BE2C (cell line): ENCODE measurements at regions not wholly inside any gene's neighbourhood (a gene's known extent, or its start where the extent isn't known, plus 50 kb on each side); places are given as distances from the start of the nearest gene placed in this dataset.

Experiments
- DNase-seq: peaks from one replicate; pipeline ENCODE4 v3.0.0-alpha.2; 2020
- H3K27me3 ChIP-seq: fragments of 250-450 bp; sonication (Bioruptor Pico); 2 replicates; pipeline ENCODE4 v1.5.1; 2020; ENCODE audit warnings: mild to moderate bottlenecking
- H3K36me3 ChIP-seq: fragments of 250-450 bp; sonication (Bioruptor Pico); 2 replicates; pipeline ENCODE4 v1.5.1; 2020; ENCODE audit warnings: mild to moderate bottlenecking
- H3K4me1 ChIP-seq: fragments of 250-450 bp; sonication (Bioruptor Pico); 2 replicates; pipeline ENCODE4 v1.5.1; 2020
- H3K4me3 ChIP-seq: 2 replicates; pipeline ENCODE4 v1.5.1; 2011; ENCODE audit warnings: low read depth, low read length
- H3K9me3 ChIP-seq: fragments of 250-450 bp; sonication (Bioruptor Pico); 2 replicates; pipeline ENCODE4 v1.5.1; 2020
- TF ChIP-seq, protein P1 (sequence below): IDR thresholded peaks from 2 replicates; pipeline ENCODE4 v1.5.1; 2012; ENCODE audit warnings: mild to moderate bottlenecking, low read depth, low read length

DNA sequence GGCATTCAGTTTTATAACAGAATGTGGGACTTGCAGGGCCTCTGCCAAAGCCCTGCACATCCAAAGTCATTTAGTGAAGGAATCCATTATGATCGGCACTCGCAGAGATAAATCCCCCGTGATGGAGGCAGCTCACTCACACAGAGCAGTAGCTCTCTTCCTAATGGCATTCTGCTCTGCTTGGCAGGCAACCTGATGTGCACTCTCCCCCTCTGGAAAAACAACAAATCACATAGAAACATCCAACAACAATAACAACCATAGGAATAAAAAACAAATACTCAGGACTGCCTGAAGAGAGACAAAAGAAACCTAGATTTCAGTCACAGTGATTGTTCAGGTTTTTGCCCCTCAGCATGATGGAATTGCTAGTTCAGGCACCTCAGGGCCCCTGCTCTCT lies 59.7 kb downstream of the NAA11 start:
- Histone ChIP-seq H3K9me3 (no peaks in the 10 kb centered on the region), H3K4me1 (no peaks in the 10 kb centered on the region), H3K27me3 (no peaks in the 10 kb centered on the region), H3K4me3 (no peak overlapping the region), H3K36me3 (no peaks in the 10 kb centered on the region)
- TF ChIP-seq, protein P1, sequence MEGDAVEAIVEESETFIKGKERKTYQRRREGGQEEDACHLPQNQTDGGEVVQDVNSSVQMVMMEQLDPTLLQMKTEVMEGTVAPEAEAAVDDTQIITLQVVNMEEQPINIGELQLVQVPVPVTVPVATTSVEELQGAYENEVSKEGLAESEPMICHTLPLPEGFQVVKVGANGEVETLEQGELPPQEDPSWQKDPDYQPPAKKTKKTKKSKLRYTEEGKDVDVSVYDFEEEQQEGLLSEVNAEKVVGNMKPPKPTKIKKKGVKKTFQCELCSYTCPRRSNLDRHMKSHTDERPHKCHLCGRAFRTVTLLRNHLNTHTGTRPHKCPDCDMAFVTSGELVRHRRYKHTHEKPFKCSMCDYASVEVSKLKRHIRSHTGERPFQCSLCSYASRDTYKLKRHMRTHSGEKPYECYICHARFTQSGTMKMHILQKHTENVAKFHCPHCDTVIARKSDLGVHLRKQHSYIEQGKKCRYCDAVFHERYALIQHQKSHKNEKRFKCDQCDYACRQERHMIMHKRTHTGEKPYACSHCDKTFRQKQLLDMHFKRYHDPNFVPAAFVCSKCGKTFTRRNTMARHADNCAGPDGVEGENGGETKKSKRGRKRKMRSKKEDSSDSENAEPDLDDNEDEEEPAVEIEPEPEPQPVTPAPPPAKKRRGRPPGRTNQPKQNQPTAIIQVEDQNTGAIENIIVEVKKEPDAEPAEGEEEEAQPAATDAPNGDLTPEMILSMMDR, result no peak
- DNase-seq, result no peak

DNA sequence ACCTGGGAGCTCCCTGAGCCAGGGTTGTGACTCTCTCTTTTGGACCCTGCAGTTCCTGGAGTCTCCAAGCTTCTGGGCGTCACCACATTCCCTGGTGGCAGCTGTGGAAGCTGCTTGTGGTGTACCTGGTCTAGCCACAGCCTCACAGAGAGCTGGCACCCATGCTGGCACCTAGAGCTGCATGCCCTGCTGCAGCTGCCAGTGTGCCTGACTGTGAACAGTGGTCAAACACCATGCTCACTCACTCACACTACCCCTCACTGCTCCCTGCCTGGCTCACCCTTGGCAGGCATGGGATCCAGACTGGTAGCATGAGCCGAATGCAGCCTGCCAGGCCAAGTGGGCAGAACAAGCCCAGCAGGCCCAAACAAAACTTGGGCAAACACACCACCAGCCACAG lies 66.6 kb downstream of the NAA11 start:
- Histone ChIP-seq H3K4me1 (peaks cover 5% of the 10 kb centered on the region; the same call in 1 of the 2 replicates), H3K9me3 (no peaks in the 10 kb centered on the region), H3K27me3 (no peaks in the 10 kb centered on the region), H3K36me3 (no peaks in the 10 kb centered on the region), H3K4me3 (no peak overlapping the region)
- TF ChIP-seq, protein P1, result no peak
- DNase-seq, result no peak

DNA sequence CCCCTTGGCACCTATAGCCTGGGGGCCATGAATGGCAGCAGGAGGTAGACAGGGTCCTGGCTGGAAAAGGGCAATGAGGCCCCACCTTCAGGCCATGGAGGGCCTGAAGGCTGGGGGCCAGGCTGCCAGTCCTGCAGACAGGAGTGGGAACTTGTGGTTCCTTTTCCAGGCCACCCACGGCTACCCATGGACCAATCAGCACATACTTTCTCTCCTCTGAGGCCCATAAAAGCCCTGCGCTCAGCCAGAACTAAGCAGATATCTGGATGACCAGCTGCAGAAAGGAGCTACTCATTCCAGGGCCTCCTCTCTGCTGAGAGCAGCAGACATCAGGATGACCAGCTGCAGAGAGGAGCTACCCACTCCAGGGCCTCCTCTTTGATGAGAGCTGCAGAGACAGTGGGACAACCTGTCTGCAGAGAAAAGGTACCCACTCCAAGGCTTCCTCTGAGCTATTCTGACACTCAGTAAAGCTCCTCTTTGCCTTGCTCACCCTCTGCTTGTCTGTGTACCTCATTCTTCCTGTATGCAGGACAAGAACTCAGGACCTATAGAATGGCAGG lies 67.2 kb downstream of the NAA11 start:
- Histone ChIP-seq H3K9me3 (no peaks in the 10 kb centered on the region), H3K36me3 (no peaks in the 10 kb centered on the region), H3K4me3 (no peak overlapping the region), H3K27me3 (no peaks in the 10 kb centered on the region), H3K4me1 (peaks cover 8% of the 10 kb centered on the region)
- DNase-seq, result no peak
- TF ChIP-seq, protein P1, result no peak

DNA sequence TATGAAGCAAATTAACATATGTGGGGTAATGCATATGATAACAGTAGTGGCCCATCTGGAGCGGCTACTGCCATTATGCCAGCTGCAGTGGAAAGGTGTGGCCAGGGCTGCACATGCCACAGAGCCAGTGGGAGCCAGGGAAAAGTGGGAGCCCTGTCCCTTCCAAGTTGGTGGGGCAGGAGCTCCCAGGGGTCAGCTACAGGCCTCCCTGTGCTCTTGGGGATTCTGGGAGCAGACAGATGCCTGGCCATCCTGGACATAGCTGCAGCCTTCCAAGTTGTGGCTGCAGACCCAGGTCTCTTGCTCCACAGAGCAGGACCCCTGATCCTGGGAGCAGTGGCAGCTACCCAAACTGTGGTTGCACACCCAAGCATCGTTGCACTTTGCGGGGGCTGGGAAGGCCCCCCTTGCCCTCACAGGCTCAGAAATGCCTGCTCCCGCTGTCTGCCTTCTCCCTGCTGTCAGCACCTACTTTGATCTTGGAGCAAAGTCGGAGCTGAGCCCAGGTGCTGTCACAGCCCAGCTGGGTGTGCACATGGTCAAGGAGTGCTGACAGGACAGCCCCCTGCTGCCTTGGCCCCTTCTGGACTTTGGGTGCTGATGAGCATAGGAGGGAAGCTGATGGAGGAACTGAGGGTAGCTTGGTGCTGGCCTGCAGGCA lies 67.8 kb downstream of the NAA11 start:
- H3K4me1 ChIP-seq, result peaks cover 14% of the 10 kb centered on the region
- H3K36me3 ChIP-seq, result no peaks in the 10 kb centered on the region
- no peak overlapping the region for H3K4me3 ChIP-seq
- no peaks in the 10 kb centered on the region for H3K9me3 ChIP-seq
- TF ChIP-seq, protein P1, result no peak
- DNase-seq, result no peak
- no peaks in the 10 kb centered on the region for H3K27me3 ChIP-seq

DNA sequence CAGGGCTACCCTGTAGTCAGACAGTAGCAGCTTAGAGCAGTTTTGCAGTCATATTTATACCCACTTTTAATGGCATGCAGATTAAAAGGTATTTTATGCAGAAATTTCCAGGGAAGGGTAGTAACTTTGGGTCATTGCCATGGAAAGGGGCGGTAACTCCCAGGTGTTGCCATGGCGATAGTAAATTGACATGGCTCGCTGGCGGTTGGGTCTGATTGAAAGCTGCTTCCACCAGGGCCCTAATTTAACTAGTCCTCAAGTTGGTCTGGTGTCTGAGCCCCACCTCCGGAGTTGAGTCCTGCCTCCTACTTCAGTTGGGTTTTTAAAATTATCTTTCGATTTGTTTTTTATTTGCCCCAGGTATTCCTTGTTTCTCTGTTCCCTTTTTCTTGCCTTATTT lies 70.1 kb downstream of the NAA11 start:
- Histone ChIP-seq H3K9me3 (no peaks in the 10 kb centered on the region), H3K27me3 (no peaks in the 10 kb centered on the region), H3K4me1 (peaks cover 14% of the 10 kb centered on the region), H3K4me3 (no peak overlapping the region; the same call in 1 of the 2 replicates), H3K36me3 (no peaks in the 10 kb centered on the region)
- peak; percentile 68 for DNase-seq
- TF ChIP-seq, protein P1, result no peak

DNA sequence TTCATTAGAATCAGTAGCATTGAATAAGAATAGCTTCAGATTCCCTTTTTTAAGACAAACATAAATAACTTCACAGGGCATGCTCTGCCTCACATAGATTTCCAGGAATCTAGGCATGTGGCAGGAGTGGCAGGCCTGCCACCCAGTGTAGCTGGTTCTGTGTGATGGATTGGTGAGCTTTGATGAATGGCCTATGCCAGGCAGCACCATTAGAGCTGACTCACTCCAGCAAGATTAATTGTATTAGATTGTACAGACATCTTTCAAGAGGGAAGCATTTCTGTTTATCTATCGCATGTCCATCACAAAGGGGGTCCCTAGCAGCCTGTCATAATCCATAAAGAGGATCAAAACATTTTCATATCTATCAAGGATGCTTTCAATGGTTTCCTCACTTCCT lies 71.9 kb downstream of the NAA11 start:
- H3K4me3 ChIP-seq, result no peak overlapping the region
- peaks cover 14% of the 10 kb centered on the region for H3K4me1 ChIP-seq
- DNase-seq, result peak; percentile 74
- TF ChIP-seq, protein P1, result no peak
- no peaks in the 10 kb centered on the region for H3K27me3 ChIP-seq
- H3K9me3 ChIP-seq, result no peaks in the 10 kb centered on the region
- no peaks in the 10 kb centered on the region for H3K36me3 ChIP-seq
